HG02870 (cell line): ENCODE measurements at regions not wholly inside any gene's neighbourhood (a gene's known extent, or its start where the extent isn't known, plus 50 kb on each side); places are given as distances from the start of the nearest gene placed in this dataset.
"Not testable (repeated sequence)": the region's sequence is repeated elsewhere in the genome, so short reads cannot be mapped to it uniquely, and the experiment has no call there.

Source experiments
- ATAC-seq: cut with Tn5 transposase; IDR thresholded peaks from one replicate; pipeline ENCODE4 v1.9.1; 2021; ENCODE audit warnings: mild to moderate bottlenecking, moderate library complexity; ENCODE audit not compliant: unreplicated experiment

- ATAC-seq, result no peak
These were observed 264.0 kb downstream of the INHBA start for GRCh38 chr7:41438705-41439514.

GRCh38 chr7:41437257-41438196 is 265.4 kb downstream of the INHBA start:
- no peak for ATAC-seq

DNA sequence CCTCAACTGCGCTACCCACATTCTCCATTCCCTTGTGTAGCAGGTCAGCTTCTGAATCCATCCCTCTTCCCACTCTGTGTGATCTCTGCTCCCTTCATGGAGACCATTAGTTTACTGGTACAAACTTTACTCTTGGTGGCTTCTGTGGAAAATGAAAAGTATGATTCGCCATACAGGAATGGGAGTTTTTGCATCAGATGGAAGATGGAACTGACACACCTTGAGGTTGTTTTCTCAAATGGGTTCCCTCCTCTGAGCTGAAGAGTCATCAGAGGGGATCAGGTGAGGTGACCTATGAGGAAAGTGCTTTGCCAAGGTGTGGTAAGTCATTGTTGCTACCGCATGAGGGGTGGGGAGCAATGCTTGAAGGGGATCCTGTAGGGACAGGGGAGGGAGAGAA is 266.8 kb downstream of the INHBA start:
- no peak for ATAC-seq

DNA sequence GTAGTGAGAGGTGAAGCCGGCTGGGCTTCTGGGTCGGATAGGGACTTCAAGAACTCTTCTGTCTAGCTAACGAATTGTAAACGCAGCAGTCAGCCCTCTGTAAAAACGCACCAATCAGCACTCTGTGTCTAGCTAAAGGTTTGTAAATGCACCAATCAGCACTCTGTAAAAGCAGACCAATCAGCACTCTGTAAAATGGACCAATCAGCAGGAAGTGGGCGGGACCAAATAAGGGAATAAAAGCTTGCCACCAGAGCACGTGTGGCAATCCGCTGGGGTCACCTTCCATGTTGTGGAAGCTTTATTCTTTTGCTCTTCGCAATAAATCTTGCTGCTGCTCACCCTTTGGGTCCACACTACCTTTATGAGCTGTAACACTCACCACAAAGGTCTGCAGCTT is 267.9 kb downstream of the INHBA start:
- not testable (repeated sequence) for ATAC-seq

DNA sequence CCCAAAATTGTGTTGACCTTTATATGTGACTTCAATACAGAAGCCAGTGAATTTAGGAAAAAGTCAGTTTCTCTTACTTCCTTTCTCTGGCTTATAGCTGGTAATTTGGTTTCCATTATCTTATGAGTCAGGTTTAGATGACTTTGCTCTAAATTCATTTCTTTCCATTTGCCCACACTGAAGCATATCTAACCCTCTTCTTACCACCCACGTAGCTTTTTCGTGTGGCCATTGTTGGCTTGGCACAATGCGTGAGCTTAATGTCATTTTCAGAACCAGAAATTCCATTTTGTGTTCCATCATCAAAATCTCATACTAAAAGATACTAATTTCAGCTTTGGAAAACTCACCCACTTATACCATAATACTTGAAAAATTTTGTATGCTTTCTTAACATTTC is 271.2 kb downstream of the INHBA start:
- no peak for ATAC-seq

DNA sequence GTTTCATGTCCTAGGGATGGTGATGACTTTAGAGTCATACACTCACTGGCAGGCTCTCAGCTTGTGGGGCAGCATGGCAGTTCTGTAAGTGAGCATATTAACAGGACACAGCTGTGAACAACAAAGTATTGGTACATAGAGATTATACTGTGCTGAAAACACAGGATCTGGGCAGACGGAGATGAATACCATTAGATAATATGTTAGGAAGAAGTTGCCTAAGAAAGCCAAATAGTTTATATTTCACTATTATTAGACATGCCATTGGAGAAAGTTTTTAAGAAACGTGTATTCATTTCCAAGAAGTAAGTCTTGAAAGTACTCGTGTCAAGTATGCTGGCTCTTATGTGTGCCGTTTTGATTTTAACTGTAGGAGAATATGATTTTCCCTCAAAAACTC is 274.5 kb downstream of the INHBA start:
- ATAC-seq, result no peak

DNA sequence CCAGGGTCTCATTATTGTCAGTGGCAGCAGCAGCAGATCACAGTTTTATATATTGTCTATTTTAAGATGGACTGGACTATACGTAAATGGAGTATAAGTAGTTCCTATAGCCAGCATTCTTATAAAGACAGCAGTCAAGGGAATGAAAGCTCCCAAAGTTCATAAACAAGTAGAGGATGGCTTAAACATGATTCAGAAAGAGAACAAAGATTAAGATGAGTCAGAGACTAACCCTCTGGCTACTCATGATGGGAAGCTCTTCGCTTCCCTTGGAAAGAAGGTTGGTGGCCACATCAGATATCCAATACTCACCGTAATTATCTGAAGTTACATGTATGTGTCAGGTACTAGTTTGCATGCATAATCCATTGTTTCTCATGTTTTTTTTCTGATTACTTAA is 277.0 kb downstream of the INHBA start:
- no peak for ATAC-seq

- ATAC-seq, result no peak
These were observed 281.8 kb downstream of the INHBA start for GRCh38 chr7:41421056-41421455.

DNA sequence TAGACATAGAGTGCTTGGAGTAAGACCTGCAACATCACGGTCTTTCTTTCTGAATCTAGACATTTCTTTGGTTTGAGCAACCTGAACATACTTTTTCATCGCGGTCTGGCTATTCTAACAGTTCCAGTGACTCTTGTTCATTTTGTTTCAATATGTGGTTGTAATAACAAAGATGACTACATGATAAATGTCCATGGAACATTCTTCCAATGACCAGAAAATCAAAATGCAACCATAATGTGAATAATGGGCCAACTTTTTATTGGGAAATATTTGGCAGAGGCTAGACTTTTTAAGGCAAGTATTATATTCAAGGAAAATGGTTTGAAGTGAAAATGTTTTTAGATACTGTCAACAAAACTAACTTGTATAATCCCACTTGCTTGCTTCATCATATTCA is 282.5 kb downstream of the INHBA start:
- no peak for ATAC-seq

DNA sequence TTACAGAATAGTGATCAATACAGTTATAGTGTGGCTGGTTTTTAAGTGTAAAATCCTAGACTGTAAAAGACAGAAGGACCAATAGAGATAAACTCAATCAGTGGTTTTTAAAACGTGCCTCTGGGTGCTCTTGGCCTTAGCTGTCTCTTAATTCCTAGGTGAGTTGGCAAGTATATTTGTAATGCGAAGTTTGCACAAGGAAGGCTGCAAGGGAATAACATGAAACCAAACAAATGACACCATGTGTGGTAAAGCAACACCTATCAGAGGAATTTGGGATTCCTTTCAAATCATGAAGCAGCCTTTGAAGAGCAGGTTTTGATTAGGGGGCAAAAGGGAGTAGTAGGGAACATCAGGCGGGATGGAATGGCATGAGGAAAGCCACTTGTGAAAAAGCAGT is 284.6 kb downstream of the INHBA start:
- ATAC-seq, result no peak

DNA sequence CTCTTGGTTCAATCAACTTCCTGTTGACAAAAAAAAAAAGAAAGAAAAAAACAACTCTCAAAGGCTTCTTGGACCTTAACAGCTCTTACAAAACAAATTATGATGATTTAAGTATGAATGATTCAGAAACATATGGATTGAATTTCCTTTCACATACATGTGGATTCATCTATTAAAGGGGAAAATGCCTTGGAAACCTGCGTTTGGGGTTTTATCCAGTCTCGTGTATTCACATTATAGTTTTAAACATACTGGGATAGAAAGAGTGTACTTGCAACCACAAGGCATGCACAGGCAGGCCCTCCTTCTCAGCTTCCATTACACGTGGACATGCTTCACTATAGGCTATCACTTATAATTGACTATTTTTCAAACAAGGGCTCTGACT is 286.7 kb downstream of the INHBA start:
- ATAC-seq, result no peak

DNA sequence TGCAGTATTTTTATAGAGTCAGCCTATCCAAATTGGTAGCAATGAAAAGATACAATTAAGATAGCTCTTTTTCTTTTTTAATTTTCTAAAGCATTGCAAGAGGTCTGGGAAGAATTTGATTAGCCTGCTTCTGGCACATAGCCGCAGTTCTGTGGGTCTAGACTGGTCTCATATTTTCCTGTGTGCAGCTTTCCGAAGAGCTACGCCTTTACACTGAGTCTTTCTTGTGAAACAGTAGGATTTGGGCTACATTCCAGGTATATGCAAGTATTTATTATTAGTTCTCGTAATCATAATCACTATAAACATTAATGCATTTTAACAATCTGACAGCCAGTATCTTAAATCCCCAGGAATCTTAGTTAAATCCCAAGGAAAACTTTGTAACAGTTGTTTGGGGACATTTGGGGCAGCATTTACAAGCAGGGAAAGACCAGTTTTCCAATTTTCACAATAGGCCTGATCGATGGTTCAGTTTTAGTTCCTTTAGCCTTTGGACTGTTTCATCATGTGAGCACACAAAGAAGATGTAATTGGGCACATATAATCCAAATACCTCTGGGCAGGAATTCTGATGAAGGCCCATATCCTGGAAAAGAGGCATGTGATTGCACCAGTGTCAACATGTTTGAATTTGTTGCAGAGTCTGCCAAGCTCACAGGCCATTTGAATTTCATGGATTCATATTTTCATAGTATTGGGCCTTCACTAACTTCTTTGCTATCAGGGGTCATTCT is 287.3 kb downstream of the INHBA start:
- ATAC-seq, result no peak

DNA sequence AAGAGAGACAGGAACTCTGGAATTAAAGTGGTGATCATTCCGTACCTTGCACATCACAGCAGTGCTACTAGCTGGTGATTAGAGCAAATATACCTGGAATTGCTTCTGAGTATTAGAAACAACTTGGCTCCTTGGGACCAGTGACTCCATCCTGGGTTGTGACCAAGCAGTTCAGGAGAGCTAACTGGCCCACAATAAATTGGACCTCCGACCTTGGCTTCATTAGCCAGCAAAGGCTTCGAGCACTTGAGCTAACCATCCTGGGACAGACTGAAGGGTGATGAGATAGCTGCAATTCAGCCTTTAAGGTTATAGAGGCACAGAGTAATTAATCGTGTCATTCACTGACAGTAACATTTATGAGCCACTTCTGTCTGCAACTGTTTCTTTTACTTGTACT is 287.8 kb downstream of the INHBA start:
- ATAC-seq, result no peak

GRCh38 chr7:41404375-41405074 is 298.4 kb downstream of the INHBA start:
- ATAC-seq, result no peak

- ATAC-seq, result no peak
These were observed 299.6 kb downstream of the INHBA start for GRCh38 chr7:41403291-41403690.

DNA sequence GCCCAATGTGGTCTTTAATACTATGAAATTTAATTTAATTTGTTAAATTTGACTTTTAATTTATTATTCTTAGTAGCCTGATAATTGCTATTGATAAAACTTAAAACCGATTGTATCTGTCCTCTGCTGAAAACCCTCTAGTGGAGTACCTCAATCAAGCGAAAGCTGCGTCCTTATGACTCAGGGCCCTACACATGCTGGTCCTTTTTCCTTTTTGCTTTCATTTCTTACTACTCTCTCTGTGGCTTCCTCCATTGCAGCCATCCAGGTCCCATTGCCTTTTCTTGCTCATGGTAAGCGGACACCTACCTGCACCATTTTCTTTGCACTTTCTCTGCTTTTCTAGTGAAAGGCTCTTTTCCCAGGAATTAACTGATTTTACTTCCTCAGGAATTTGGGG is 301.1 kb downstream of the INHBA start:
- no peak for ATAC-seq

DNA sequence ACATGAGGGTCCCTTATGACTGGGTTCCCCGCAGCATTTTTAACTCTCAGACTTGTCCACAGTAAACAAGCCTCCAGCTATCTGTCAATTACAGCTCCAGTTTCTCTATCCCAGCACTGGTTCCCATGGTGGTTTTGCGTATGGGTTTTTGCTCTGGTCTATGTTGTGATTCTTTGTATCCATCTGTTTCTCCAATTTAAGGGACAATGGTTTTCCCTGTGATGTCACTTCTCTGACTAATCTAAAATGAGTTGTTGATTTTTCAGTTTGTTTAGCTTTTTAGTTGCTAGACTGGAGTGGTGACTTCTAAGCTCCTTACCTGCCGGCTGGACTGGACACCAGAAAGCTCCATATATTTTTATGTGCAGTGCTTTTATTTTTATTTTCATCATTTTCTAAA is 303.7 kb downstream of the INHBA start:
- no peak for ATAC-seq

- ATAC-seq, result no peak
These were observed 311.1 kb downstream of the INHBA start for GRCh38 chr7:41391818-41392217.

- not testable (repeated sequence) for ATAC-seq
These were observed 314.0 kb downstream of the INHBA start for GRCh38 chr7:41388933-41389332.

DNA sequence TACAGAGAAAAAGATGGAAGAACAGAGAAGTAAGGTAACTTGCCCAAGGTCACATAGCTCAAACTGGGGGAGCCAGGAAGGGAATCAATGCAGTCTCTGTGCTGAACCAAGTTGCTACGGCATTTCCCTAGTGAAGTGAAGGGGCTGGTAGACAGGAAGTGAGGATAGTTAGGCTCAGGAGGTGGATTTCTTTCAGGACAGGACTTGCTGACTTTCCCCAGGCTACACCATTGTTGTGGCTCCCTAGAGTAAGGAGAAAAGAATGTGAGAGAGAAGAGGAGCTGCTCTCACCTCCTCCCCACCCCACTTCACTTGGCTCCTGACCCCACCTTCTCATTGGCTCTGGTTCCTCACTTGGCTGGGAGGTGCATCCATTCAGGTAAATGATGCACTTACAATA is 316.9 kb downstream of the INHBA start:
- ATAC-seq, result no peak

GRCh38 chr7:41384418-41384817 is 318.5 kb downstream of the INHBA start:
- no peak for ATAC-seq
